ENCODE measurements at regions not wholly inside any gene's neighbourhood (a gene's known extent, or its start where the extent isn't known, plus 50 kb on each side); places are given as distances from the start of the nearest gene placed in this dataset.

DNA sequence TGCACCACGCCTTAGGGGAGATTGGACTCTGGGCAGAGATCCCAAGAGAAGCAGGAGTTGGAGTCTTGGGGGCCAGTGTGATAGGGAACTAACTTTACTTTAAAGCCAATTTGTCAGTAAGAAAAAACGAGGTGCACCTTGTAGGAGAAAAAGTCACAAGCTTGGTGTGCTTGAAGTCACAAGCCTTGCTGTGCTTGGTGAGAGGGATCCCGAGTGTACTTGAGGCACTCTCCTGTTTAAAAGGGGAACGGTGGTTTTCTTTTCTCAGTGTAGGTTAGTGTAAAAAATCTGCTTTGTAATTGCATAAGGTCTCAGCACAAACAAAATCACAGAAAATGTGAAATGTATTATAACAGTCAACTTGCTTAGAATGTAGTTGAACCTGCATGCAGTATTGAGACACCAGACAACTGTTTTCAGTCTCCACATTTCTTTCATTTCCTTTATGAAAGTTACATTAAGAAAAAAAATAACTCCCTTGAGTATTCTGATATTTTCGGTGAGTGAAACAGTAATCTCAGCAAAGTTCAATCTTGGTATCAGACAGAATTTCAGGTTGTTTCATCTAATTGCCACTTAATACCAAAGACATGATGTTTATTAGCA is 111.1 kb upstream of the DUSP22 start:
- FAIRE-seq, result no peak

- no peak for FAIRE-seq
These were observed 108.6 kb upstream of the DUSP22 start for GRCh38 chr6:183668-184067.

DNA sequence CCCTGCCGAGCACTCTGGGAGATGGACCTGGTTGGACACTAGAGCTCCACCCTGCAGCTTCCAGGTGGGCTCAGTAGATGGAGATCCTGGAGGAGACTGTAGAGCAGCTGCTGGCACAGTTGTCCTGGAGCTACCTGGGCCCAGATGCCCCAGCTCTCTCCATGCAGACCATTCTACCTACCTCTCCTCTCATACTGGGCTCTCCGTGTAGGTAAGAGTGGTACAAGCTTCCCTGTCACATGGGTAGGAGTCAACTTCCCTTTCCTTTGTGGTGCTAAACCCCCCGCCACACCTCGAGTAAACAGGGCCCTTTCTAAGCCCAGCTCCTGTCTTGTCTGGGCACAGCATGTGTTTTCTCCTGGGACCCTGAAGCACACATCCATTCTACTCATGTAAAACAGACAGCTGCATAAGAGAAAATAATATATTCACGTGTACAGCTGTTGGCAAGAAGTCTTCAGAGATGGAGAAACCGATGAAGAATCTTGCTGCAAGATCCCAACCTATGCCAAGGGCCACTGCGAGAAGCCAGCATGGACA is 108.1 kb upstream of the DUSP22 start:
- no peak for FAIRE-seq

- FAIRE-seq, result no peak
These were observed 105.8 kb upstream of the DUSP22 start for GRCh38 chr6:186340-186965.

- no peak for FAIRE-seq
These were observed 105.0 kb upstream of the DUSP22 start for GRCh38 chr6:187210-187861.

DNA sequence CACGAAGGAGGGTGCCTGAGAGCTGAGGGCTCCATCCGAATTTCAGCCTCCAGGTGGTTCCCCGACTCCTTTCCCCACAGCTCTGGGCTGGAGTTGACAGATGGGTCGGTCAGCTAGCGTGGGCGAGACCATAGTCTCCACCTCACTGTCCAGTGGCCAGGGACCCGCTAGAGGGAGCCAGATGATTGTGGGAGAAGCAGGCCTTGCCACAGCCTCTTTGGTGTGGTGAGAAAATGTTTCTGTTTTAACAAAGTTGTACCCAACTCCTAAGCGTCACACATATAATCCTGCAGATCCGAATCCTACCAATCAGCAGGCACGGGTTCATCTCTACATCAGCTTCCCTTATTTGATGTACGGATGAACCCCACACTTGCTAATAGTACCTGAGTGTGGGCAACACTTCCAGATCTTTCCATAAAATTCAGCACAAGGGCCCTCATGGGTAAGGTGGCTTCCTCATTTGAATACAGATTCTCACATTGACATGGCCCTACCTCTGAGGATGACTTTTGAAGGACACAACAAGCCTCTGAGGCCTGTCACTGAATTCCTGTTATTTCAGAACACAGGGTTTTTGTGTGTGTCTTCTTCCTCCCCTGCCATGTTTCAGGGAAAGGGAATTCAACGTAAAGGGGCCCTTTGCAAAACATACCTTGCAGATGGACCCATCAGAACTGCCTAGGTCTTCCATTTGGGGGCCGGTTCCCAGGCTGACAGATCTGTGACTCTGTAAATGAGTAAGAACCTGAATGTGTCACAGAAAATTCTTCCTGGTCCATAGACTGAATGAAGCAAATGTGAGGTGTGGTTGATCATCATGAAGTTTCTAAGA is 103.2 kb upstream of the DUSP22 start:
- FAIRE-seq, result no peak

DNA sequence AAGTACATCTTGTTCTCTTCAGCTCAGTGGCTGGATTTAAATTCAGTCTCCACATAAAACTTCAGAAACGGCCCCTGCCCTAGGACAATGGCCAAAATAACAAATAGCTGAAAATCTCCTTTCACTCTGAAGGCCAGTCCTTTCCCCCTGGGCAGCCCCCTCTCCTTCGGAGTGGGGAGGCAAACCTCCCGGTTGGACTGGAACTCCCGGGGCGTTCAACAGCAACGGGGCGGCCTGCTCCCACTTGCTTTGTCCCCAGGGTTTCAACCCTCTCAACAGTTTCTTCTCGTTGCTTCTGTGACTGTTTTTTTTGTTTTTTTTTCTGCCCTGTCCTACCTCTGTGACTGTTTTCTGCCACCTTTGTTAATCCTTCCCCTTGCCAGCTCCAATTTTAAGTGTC is 102.6 kb upstream of the DUSP22 start:
- FAIRE-seq, result no peak

GRCh38 chr6:190596-191395 is 101.5 kb upstream of the DUSP22 start:
- no peak for FAIRE-seq

- no peak for FAIRE-seq
These were observed 100.6 kb upstream of the DUSP22 start for GRCh38 chr6:191487-192312.

GRCh38 chr6:192313-192664 is 100.0 kb upstream of the DUSP22 start:
- no peak for FAIRE-seq

DNA sequence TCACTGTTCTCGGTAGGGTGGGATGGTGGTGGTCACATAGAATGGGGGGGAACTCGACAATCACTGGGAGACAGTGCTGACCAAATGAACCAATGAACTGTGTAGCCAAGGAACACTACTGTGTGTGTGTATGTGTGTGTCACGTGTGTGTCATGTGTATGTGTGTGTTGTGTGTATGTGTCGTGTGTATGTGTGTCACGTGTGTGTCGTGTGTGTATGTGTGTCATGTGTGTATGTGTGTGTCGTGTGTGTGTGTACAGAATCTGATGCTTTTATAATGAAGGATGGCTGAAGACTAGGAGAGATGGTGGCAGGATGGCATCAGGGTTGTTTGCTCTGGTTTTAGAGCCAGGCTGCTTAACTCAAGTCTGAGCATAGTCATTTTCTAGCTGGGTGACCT is 99.1 kb upstream of the DUSP22 start:
- no peak for FAIRE-seq

- no peak for FAIRE-seq
These were observed 98.4 kb upstream of the DUSP22 start for GRCh38 chr6:193773-194310.

GRCh38 chr6:195861-196360 is 96.4 kb upstream of the DUSP22 start:
- FAIRE-seq, result no peak

DNA sequence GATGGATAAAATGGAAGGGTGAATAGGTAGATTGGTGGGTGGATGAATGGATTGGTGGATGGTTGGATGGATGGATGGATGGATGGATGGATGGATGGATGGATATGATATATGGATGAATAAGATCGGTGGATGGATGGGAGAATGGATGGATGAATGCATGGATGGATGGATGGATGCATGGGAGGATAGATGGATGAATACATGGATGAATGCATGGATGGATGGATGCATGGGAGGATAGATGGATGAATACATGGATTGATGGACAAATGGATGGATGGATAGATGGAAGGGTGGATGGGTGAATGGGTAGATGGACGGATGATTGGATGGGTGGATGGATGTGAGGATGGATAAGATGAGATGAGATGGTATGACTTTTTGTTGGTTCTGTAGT is 95.7 kb upstream of the DUSP22 start:
- FAIRE-seq, result no peak

DNA sequence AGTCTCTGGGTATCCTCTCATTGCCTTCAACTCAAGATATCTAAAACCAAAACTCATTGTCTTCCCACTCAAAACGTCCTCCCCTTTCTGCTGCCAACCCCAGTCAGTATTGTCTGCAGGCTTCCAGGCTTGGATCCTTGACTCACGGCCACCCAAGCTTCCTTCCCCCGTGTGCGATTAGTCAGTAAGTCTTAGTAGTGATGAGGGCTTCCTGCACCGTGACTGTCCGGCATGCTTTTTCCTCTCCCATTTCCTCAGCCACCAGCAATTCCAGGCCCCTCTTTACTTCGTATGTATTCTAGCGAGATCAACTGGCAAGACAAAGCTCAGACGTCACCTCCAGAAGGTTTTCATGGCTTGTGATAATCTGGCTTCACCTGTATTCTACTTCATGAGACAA is 88.6 kb upstream of the DUSP22 start:
- no peak for FAIRE-seq

- no peak for FAIRE-seq
These were observed 86.0 kb upstream of the DUSP22 start for GRCh38 chr6:206264-206663.

DNA sequence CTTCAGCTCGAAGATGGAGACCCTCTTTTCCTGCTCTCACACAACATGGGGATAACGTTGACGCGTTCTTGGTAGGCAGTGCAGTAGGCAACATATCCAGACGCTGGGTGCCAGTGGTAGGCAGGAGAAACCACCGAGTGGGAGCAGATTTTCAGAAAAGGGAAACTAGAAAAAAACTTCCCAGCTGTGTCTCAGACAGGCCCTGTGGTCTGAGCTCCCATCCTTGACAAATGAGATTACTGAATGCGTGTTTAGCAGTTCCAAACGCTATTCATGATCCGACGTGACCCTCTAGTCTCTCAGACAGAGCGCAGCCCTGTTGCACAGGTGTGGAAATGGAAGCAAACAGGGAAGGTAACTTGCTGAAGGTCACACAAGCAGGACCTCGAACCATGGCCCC is 83.9 kb upstream of the DUSP22 start:
- no peak for FAIRE-seq

DNA sequence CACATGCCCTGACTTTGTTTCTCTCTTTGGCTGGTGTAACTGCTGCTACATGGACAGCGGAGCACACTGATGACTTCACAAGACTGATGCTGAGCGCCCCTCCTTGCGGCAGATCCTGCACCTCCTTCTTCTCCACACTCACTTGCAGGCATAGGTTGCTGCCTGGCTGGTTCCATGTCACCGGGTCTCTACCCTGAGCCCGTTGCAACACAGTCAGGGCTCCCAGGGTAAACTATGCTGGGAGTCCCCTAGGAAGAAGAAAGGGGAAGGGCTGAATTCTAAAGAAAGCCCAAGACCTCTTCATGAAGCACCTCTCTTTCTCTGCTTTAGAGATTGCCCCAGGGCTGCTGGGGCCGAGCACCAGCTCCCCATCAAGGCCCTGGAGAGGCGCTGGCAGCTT is 83.3 kb upstream of the DUSP22 start:
- FAIRE-seq, result no peak

- no peak for FAIRE-seq
These were observed 82.7 kb upstream of the DUSP22 start for GRCh38 chr6:209432-210103.

DNA sequence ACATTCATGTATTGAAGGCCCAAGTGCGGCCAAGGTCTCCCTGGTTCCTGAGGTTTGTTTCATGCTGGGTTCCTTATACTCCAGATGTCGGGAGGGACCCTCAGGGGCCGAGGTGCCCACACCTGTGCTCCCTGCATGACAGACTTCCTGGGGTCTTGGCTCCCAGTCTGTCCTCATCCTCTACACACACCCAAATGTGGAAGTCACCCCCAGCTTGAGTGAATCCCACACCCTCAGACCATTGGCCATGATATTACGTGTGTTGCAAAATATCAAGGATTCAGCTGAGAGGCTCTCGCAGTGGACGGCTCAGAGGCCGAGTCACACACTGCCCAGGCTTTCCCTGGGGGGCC is 82.2 kb upstream of the DUSP22 start:
- no peak for FAIRE-seq
